BE2C (cell line): ENCODE measurements at regions not wholly inside any gene's neighbourhood (a gene's known extent, or its start where the extent isn't known, plus 50 kb on each side); places are given as distances from the start of the nearest gene placed in this dataset.

Source experiments
- DNase-seq: peaks from one replicate; pipeline ENCODE4 v3.0.0-alpha.2; 2020
- H3K27me3 ChIP-seq: fragments of 250-450 bp; sonication (Bioruptor Pico); 2 replicates; pipeline ENCODE4 v1.5.1; 2020; ENCODE audit warnings: mild to moderate bottlenecking
- H3K36me3 ChIP-seq: fragments of 250-450 bp; sonication (Bioruptor Pico); 2 replicates; pipeline ENCODE4 v1.5.1; 2020; ENCODE audit warnings: mild to moderate bottlenecking
- H3K4me1 ChIP-seq: fragments of 250-450 bp; sonication (Bioruptor Pico); 2 replicates; pipeline ENCODE4 v1.5.1; 2020
- H3K4me3 ChIP-seq: 2 replicates; pipeline ENCODE4 v1.5.1; 2011; ENCODE audit warnings: low read depth, low read length
- H3K9me3 ChIP-seq: fragments of 250-450 bp; sonication (Bioruptor Pico); 2 replicates; pipeline ENCODE4 v1.5.1; 2020
- CTCF ChIP-seq: IDR thresholded peaks from 2 replicates; pipeline ENCODE4 v1.5.1; 2012; ENCODE audit warnings: mild to moderate bottlenecking, low read depth, low read length

GRCh38 chr16:85252014-85252413 is 139.7 kb upstream of the CIBAR2 start:
- peak; percentile 76 for DNase-seq
- H3K4me1 ChIP-seq: peaks cover 37% of the 10 kb centered on the region
- peaks cover 6% of the 10 kb centered on the region; the same call in 1 of the 2 replicates for H3K36me3 ChIP-seq
- TF ChIP-seq CTCF: no peak
- H3K9me3 ChIP-seq: no peaks in the 10 kb centered on the region
- H3K4me3 ChIP-seq: no peak overlapping the region
- H3K27me3 ChIP-seq: no peaks in the 10 kb centered on the region

GRCh38 chr16:85252461-85252860 is 140.2 kb upstream of the CIBAR2 start:
- peaks cover 32% of the 10 kb centered on the region for H3K4me1 ChIP-seq
- no peak overlapping the region for H3K4me3 ChIP-seq
- peaks cover 6% of the 10 kb centered on the region; the same call in 1 of the 2 replicates for H3K36me3 ChIP-seq
- no peaks in the 10 kb centered on the region for H3K9me3 ChIP-seq
- DNase-seq: no peak
- H3K27me3 ChIP-seq: no peaks in the 10 kb centered on the region
- TF ChIP-seq CTCF: no peak

- peak; percentile 89 for TF ChIP-seq CTCF
- DNase-seq: peak; percentile 81
- Histone ChIP-seq H3K9me3 (no peaks in the 10 kb centered on the region), H3K4me1 (peaks cover 25% of the 10 kb centered on the region), H3K36me3 (peaks cover 6% of the 10 kb centered on the region; the same call in 1 of the 2 replicates), H3K4me3 (no peak overlapping the region), H3K27me3 (no peaks in the 10 kb centered on the region)
Observed at GRCh38 chr16:85253084-85253941, 141.0 kb upstream of the CIBAR2 start.

- peaks cover 26% of the 10 kb centered on the region for H3K4me1 ChIP-seq
- no peak for DNase-seq
- H3K27me3 ChIP-seq: no peaks in the 10 kb centered on the region
- H3K4me3 ChIP-seq: no peak overlapping the region
- H3K36me3 ChIP-seq: peaks cover 6% of the 10 kb centered on the region; the same call in 1 of the 2 replicates
- no peak for TF ChIP-seq CTCF
- H3K9me3 ChIP-seq: no peaks in the 10 kb centered on the region
Observed at GRCh38 chr16:85254051-85254450, 141.8 kb upstream of the CIBAR2 start.

GRCh38 chr16:85254921-85255320 is 142.6 kb upstream of the CIBAR2 start:
- H3K9me3 ChIP-seq: no peaks in the 10 kb centered on the region
- no peak for TF ChIP-seq CTCF

GRCh38 chr16:85255777-85256176 is 143.5 kb upstream of the CIBAR2 start:
- Histone ChIP-seq H3K4me1 (peaks cover 35% of the 10 kb centered on the region), H3K36me3 (peaks cover 6% of the 10 kb centered on the region; the same call in 1 of the 2 replicates), H3K27me3 (no peaks in the 10 kb centered on the region), H3K4me3 (no peak overlapping the region), H3K9me3 (no peaks in the 10 kb centered on the region)
- no peak for TF ChIP-seq CTCF
- DNase-seq: no peak

More at GRCh38 chr16:85254921-85255320, 142.6 kb upstream of the CIBAR2 start:
- Histone ChIP-seq H3K27me3 (no peaks in the 10 kb centered on the region), H3K36me3 (peaks cover 6% of the 10 kb centered on the region; the same call in 1 of the 2 replicates), H3K4me3 (no peak overlapping the region), H3K4me1 (peaks cover 34% of the 10 kb centered on the region)
- no peak for DNase-seq
